GM12891 (cell line): ENCODE measurements at regions not wholly inside any gene's neighbourhood (a gene's known extent, or its start where the extent isn't known, plus 50 kb on each side); places are given as distances from the start of the nearest gene placed in this dataset.

Experiments
- DNase-seq: peaks from one replicate; pipeline ENCODE4 v3.0.0; 2011; ENCODE audit warnings: low spot score; ENCODE audit not compliant: insufficient read length
- FAIRE-seq: peaks from 2 replicates; lab custom pipeline; 2011; peaks lifted over from hg19 to GRCh38; lab: Jason Lieb, UNC
- PAX5 ChIP-seq: IDR thresholded peaks from 2 replicates; pipeline ENCODE4 v1.6.1; 2011; ENCODE audit warnings: low read length, moderate library complexity, mild to moderate bottlenecking; ENCODE audit not compliant: insufficient read depth, severe bottlenecking
- POLR2A ChIP-seq: IDR thresholded peaks from 2 replicates; pipeline ENCODE4 v1.6.1; 2011; ENCODE audit warnings: low read depth, low read length, control low read depth
- POLR2AphosphoS5 ChIP-seq: IDR thresholded peaks from 2 replicates; pipeline ENCODE4 v1.6.1; 2011; ENCODE audit warnings: low read depth, low read length, control low read depth
- POU2F2 ChIP-seq: IDR thresholded peaks from 2 replicates; pipeline ENCODE4 v1.6.1; 2011; ENCODE audit warnings: low read depth, mild to moderate bottlenecking, control low read depth, low read length, moderate library complexity
- SPI1 ChIP-seq: IDR thresholded peaks from 2 replicates; pipeline ENCODE4 v1.6.1; 2011; ENCODE audit warnings: low read depth, low read length, control low read depth
- TAF1 ChIP-seq: IDR thresholded peaks from 2 replicates; pipeline ENCODE4 v1.6.1; 2011; ENCODE audit warnings: low read depth, low read length, control low read depth

DNA sequence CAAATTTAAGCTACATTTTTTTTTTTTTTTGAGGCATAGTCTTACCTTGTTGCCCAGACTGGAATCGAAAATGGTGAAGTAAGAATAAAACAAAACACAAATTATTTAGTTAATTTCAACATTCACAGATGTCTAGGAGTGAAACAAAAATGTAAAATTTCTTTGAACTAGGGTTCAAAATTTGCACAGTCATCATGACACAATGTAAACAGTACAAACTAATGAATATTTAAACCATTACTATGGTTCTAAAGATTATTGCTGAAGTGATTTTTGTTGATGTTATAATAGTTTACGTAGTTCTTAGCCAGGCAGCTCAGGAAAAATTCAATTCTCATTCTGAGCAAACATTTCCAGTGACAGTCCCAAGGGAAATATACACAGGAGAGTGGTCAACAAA is 633.1 kb downstream of the GRXCR1 start:
- DNase-seq (no peak), FAIRE-seq (no peak)
- TF ChIP-seq SPI1 (no peak), TAF1 (no peak), POLR2AphosphoS5 (no peak), POLR2A (no peak), PAX5 (no peak), POU2F2 (no peak)

DNA sequence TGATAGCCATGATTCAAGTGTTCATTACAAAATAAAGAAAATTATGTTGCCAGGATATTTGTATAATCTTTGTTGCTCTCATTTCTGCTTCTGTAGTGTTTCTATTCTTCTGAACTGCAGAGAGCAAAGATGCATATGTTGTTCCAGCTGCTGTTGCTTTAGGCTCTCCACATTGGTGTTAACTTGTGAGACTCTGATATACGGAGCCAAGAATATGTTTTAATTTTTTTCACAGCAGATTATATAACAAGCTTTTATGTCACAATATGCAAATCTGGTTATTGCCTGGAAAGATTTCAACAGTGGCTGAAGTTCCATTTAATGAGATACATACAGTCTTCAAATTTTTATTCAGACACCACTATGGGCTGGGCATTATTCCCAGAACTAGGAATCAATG is 655.0 kb downstream of the GRXCR1 start:
- DNase-seq (no peak), FAIRE-seq (no peak)
- TF ChIP-seq POLR2A (no peak), SPI1 (no peak), POU2F2 (no peak), PAX5 (no peak), TAF1 (no peak), POLR2AphosphoS5 (no peak)

DNA sequence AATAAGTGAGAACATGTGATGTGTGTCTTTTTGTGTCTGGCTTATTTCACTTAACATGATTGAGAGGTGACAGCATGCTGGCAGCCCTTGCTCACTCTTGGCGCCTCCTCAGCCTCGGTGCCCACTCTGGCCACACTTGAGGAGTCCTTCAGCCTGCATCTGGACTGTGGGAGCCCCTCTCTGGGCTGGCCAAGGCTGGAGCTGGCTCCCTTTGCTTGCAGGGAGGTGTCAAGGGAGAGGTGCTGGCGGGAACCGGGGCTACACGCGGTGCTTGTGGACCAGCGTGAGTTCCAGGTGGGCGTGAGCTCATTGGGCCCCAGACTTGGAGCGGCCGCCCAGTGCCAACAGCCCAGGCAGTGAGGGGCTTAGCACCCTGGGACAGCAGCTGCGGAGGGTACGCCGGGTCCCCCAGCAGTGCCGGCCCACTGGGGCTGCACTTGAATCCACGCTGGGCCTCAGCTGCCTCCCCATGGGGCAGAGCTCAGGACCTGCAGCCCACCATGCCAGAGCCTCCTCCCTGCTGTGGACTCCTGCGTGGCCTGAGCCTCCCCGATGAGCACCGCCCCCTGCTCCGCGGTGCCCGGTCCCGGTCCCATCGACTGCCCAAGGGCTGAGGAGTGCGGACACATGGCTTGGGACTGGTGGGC is 658.6 kb downstream of the GRXCR1 start:
- no peak for FAIRE-seq
- no peak for DNase-seq
- TF ChIP-seq PAX5, result no peak
- TF ChIP-seq POLR2A, result no peak
- no peak for TF ChIP-seq TAF1
- TF ChIP-seq POLR2AphosphoS5, result no peak
- TF ChIP-seq SPI1, result no peak
- TF ChIP-seq POU2F2, result no peak

DNA sequence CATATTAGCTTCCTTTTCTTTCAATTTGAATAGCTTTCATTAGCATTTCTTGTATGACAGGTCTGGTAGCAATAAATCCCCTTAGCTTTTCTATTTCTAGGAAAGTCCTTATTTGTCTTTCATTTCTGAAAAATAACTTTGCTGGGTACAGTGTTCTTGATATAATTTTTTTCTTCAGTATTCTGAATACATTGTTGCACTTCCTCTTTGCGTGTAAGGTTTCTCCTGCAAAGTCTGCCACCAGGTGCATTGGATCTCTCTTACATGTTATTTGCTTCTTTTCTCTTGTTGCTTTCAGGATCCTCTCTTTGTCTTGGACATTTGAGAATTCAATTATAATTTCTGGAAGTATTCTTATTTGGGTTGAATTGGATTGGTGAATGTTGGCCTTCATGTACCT is 663.7 kb downstream of the GRXCR1 start:
- FAIRE-seq, result no peak
- TF ChIP-seq TAF1, result no peak
- peak; percentile 81 for TF ChIP-seq SPI1
- DNase-seq, result no peak

DNA sequence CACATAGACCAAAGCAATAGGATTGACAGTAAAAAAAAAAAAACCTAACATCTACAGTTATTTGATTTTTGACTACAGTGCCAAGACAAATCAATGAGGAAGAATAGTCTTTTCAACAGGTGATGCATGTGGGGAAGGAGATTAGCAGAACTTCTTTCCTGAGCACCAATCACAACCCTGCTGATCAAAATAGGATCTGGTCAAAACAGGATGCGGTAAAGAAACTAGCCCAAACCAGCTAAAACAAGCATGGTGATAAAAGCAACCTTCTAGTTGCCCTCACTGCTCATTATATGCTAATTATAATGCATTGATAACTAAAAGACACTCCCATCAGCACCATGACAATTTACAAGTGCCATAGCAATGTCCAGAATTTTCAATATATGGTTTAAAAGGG is 667.5 kb downstream of the GRXCR1 start:
- DNase-seq (no peak), FAIRE-seq (no peak)
- TF ChIP-seq SPI1, result no peak
- no peak for TF ChIP-seq POLR2AphosphoS5
- no peak for TF ChIP-seq TAF1
- no peak for TF ChIP-seq POU2F2
- no peak for TF ChIP-seq PAX5
- TF ChIP-seq POLR2A, result no peak

DNA sequence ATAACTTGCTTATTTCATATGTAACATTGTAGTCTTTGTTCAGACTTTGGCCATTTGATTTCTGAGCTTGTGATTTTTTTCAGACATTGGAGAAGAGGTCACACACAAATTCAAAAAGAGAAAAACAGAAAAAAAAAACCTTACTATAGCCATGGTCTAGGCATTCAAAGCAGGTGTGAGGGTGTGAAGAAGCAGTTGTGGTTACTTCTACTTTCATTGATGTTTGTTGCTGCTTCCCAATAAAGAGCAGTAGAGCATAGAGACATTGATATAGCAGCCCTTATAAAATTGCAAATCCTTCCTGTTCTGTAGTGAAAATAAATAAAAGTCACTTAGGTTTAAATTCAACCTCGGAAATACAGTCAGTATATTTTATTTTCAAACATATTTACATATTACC is 671.6 kb downstream of the GRXCR1 start:
- DNase-seq (no peak), FAIRE-seq (no peak)
- TF ChIP-seq POLR2AphosphoS5, result no peak
- TF ChIP-seq POLR2A, result no peak
- TF ChIP-seq PAX5, result no peak
- no peak for TF ChIP-seq SPI1
- no peak for TF ChIP-seq TAF1
- no peak for TF ChIP-seq POU2F2

DNA sequence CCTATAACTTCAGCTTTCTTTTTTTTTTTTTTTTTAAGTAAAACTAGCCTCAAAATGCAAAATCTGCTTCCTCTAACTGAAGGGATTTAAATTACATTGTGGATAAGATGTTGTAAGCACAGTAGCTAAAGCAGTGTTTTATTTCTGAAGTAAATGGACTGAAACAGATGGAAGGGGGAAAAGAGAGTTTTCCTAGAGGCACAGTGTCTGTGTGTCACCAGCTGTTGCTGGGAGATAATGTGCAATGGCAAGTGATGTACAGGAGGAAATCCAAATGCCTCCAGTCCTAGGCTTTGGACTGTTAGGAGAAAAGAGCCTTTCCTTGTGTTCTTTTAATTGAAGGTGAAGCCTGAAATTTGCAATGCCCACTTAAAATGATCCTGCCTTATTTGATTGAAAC is 672.1 kb downstream of the GRXCR1 start:
- FAIRE-seq, result no peak
- TF ChIP-seq POLR2A, result no peak
- TF ChIP-seq TAF1, result no peak
- TF ChIP-seq POLR2AphosphoS5, result no peak
- TF ChIP-seq SPI1, result no peak
- no peak for TF ChIP-seq POU2F2
- TF ChIP-seq PAX5, result no peak
- DNase-seq, result no peak

DNA sequence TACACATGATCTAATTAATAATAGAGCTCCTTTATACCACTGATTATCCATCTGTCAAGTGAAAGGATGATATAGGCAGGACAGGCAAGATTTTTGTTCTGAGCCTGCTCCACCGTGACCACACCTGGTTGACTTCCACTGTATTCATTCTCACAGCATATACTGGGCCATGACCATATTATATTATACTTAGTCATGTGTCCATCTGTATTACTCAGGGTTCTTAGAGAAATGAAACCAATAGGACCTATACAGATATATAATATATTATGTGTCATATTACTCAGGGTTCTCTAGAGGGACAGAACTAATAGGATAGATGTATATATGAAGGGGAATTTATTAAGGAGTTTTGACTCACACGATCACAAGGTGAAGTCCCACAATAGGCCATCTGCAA is 675.1 kb downstream of the GRXCR1 start:
- TF ChIP-seq SPI1, result no peak
- no peak for TF ChIP-seq POLR2A
- TF ChIP-seq PAX5, result no peak
- TF ChIP-seq TAF1, result no peak
- no peak for TF ChIP-seq POU2F2
- no peak for TF ChIP-seq POLR2AphosphoS5
- DNase-seq (no peak), FAIRE-seq (no peak)

DNA sequence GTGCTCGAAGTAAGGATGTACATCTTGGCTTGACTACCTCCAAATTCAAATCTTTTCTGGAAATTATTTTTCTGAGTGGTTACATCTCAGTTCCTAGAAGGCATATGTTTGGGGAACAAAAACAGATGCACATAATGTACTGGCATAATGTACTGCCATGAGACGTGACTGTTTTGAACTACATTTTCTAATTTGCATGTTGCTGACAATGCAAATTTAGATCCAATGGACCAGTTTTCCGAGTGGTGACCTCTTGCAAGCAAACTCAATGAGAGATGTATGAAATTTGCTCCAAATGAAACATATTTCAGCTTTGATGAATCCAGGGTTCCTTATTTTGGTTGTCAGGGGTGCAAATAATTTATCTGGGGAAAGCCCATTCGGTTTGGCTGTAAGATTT is 694.3 kb downstream of the GRXCR1 start:
- FAIRE-seq (no peak), DNase-seq (no peak)
- TF ChIP-seq POLR2A (no peak), TAF1 (no peak), POLR2AphosphoS5 (no peak), POU2F2 (no peak), PAX5 (no peak), SPI1 (no peak)

DNA sequence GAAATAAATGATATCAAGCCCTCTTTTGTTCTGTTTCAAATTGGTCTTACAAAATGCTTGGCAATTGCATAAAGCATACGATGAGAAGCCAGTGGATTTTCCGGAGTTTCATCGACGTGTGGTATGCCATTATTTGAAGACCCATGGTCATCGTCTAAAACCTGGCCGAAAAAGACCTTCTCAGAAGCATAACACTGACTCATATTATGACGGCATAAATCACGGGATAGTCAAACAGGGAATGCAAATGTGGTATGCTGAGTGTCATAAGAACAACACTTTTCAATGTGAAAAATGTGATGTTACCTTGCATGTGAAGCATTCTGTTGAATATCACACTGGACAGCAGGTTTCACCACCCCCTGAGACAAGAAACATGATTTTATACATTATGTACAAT is 695.2 kb downstream of the GRXCR1 start:
- FAIRE-seq (no peak), DNase-seq (no peak)
- TF ChIP-seq TAF1 (no peak), PAX5 (no peak), POLR2AphosphoS5 (no peak), POU2F2 (no peak), POLR2A (no peak), SPI1 (no peak)

DNA sequence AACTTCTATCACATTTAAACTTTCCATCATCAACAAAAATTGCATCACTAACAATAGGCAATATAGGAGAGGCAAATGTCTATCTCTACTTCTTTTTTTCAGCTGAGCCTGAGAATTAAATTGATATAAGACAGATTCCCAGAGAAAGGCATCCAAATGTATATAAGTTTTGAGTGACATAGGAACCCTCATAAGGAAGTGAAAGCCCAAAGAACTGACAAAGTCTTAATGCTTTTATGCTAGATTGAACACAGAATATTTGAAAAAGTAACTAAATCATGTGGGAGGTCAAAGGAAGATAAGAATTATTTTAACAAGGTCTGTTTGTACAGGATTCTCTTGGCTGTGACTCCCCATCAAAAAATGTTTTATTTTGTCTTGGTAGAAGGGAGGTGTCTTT is 714.9 kb downstream of the GRXCR1 start:
- FAIRE-seq (peak; percentile 52), DNase-seq (no peak)
- TF ChIP-seq POLR2A, result no peak
- peak; percentile 67 for TF ChIP-seq SPI1
